H1 (cell line): ENCODE measurements at regions not wholly inside any gene's neighbourhood (a gene's known extent, or its start where the extent isn't known, plus 50 kb on each side); places are given as distances from the start of the nearest gene placed in this dataset.

ENCODE experiments used
- CTCF ChIA-PET: fragments of 300-600 bp; sonication (Branson Sonifier 250); formaldehyde crosslinking; loops from one replicate; lab custom pipeline; 2021; ENCODE audit not compliant: partially characterized antibody; lab: Charles Lee
- POLR2A ChIA-PET: fragments of 300-600 bp; sonication (Branson Sonifier 250); formaldehyde crosslinking; loops from one replicate; lab custom pipeline; 2021; ENCODE audit warnings: inconsistent platforms; ENCODE audit not compliant: partially characterized antibody; lab: Charles Lee
- DNase-seq, 2 experiments: peaks; one replicate each; pipeline versions ENCODE4 v3.0.0 to v3.0.0-alpha.2; 2010 to 2022; ENCODE audit warnings: low spot score in 2 of 2, low read depth in 1 of 2, mixed read lengths in 1 of 2
- FAIRE-seq: peaks from 2 replicates; lab custom pipeline; 2011; peaks lifted over from hg19 to GRCh38; lab: Jason Lieb, UNC
- H2AFZ ChIP-seq: 2 replicates; pipeline ENCODE4 v1.8.1; 2012; ENCODE audit warnings: low read length, inconsistent platforms
- H2AK5ac ChIP-seq: 2 replicates; pipeline ENCODE4 v1.6.1; 2013; ENCODE audit warnings: low read depth, low read length
- H2BK120ac ChIP-seq: replicated peaks from 2 replicates; pipeline ENCODE3; 2013; ENCODE audit warnings: low read depth, low read length, inconsistent platforms
- H2BK12ac ChIP-seq: 2 replicates; pipeline ENCODE4 v1.6.1; 2013; ENCODE audit warnings: low read depth, low read length
- H2BK15ac ChIP-seq: 2 replicates; pipeline ENCODE4 v1.6.1; 2013; ENCODE audit warnings: low read length
- H2BK20ac ChIP-seq: 2 replicates; pipeline ENCODE4 v1.6.1; 2013; ENCODE audit warnings: low read length
- H2BK5ac ChIP-seq: 2 replicates; pipeline ENCODE4 v1.6.1; 2013; ENCODE audit warnings: low read depth, low read length
- H3K14ac ChIP-seq: 2 replicates; pipeline ENCODE4 v1.6.1; 2013; ENCODE audit warnings: inconsistent platforms; ENCODE audit not compliant: insufficient read length
- H3K18ac ChIP-seq: 2 replicates; pipeline ENCODE4 v1.6.1; 2013; ENCODE audit warnings: low read length; ENCODE audit errors: extremely low read depth
- H3K23ac ChIP-seq: 2 replicates; pipeline ENCODE4 v1.6.1; 2013; ENCODE audit warnings: inconsistent platforms; ENCODE audit not compliant: insufficient read length
- H3K23me2 ChIP-seq: 2 replicates; pipeline ENCODE4 v1.6.1; 2013; ENCODE audit warnings: low read depth, low read length
- H3K27ac ChIP-seq: 2 replicates; pipeline ENCODE4 v1.6.1; 2011; ENCODE audit warnings: low read depth, low read length, inconsistent platforms
- H3K27me3 ChIP-seq, 4 experiments: replicated peaks in 1 of 4; 1 replicate in 1 of 4; 2 replicates in 3 of 4; pipeline versions ENCODE4 v1.6.1 to v1.8.1; 2011 to 2013; ENCODE audit warnings: low read length in 3 of 4, mild to moderate bottlenecking in 3 of 4, inconsistent platforms in 2 of 4, mixed read lengths in 2 of 4, moderate library complexity in 1 of 4; ENCODE audit not compliant: control insufficient read depth in 3 of 4, insufficient read depth in 3 of 4; ENCODE audit errors: extremely low read depth in 1 of 4
- H3K36me3 ChIP-seq, 4 experiments: 2 replicates each; pipeline versions ENCODE4 v1.6.1 to v1.8.1; 2011 to 2013; ENCODE audit warnings: mild to moderate bottlenecking in 4 of 4, low read length in 3 of 4, moderate library complexity in 2 of 4, control low read depth in 1 of 4, inconsistent platforms in 1 of 4; ENCODE audit not compliant: insufficient read depth in 4 of 4, control insufficient read depth in 2 of 4
- H3K4ac ChIP-seq: replicated peaks from 2 replicates; pipeline ENCODE3; 2013; ENCODE audit warnings: low read length, low read depth, mixed read lengths, inconsistent platforms; ENCODE audit not compliant: insufficient read length
- H3K4me1 ChIP-seq, 4 experiments: replicated peaks in 1 of 4; 1 replicate in 1 of 4; 2 replicates in 3 of 4; pipeline versions ENCODE4 v1.6.1 to v1.8.1; 2011 to 2013; ENCODE audit warnings: low read length in 3 of 4, inconsistent platforms in 2 of 4, mixed read lengths in 1 of 4; ENCODE audit not compliant: insufficient read depth in 4 of 4, control insufficient read depth in 3 of 4
- H3K4me2 ChIP-seq, 2 experiments: 2 replicates each; pipeline versions ENCODE4 v1.6.1 to v1.8.1; 2011 to 2013; ENCODE audit warnings: low read depth in 2 of 2, low read length in 2 of 2, control low read depth in 1 of 2, inconsistent platforms in 1 of 2, mild to moderate bottlenecking in 1 of 2; ENCODE audit not compliant: insufficient read depth in 1 of 2
- H3K4me3 ChIP-seq, 4 experiments: fragments of 200-600, 300-600 bp in 1 of 4; sonication (generic), shearing (Covaris generic), sonication (Bioruptor Twin) in 1 of 4; 2 replicates each; pipeline versions ENCODE4 v1.5.1 to v1.8.1; 2011 to 2016; ENCODE audit warnings: low read length in 4 of 4, low read depth in 3 of 4, control low read depth in 2 of 4, inconsistent platforms in 2 of 4, mild to moderate bottlenecking in 2 of 4, mixed read lengths in 1 of 4, moderate library complexity in 1 of 4; ENCODE audit not compliant: insufficient read depth in 2 of 4; ENCODE audit errors: extremely low read depth in 1 of 4
- H3K56ac ChIP-seq: replicated peaks from 2 replicates; pipeline ENCODE3; 2013; ENCODE audit warnings: low read depth, mild to moderate bottlenecking, mixed read lengths, low read length, inconsistent platforms; ENCODE audit not compliant: insufficient read length
- H3K79me1 ChIP-seq: 2 replicates; pipeline ENCODE4 v1.6.1; 2013; ENCODE audit warnings: low read depth, low read length, control low read depth
- H3K79me2 ChIP-seq, 2 experiments: 2 replicates each; pipeline versions ENCODE4 v1.6.1 to v1.8.1; 2012 to 2013; ENCODE audit warnings: low read length in 2 of 2, mild to moderate bottlenecking in 2 of 2, inconsistent platforms in 1 of 2; ENCODE audit not compliant: insufficient read depth in 2 of 2, control insufficient read depth in 1 of 2
- H3K9ac ChIP-seq, 4 experiments: replicated peaks in 1 of 4; 1 replicate in 1 of 4; 2 replicates in 3 of 4; pipeline versions ENCODE4 v1.6.1 to v1.8.1; 2011 to 2013; ENCODE audit warnings: low read depth in 3 of 4, low read length in 3 of 4, control low read depth in 2 of 4, mild to moderate bottlenecking in 2 of 4, moderate library complexity in 2 of 4, inconsistent platforms in 1 of 4; ENCODE audit errors: extremely low read depth in 1 of 4
- H3K9me3 ChIP-seq, 2 experiments: 2 replicates each; pipeline versions ENCODE4 v1.6.1 to v1.8.1; 2012 to 2013; ENCODE audit warnings: mild to moderate bottlenecking in 2 of 2, moderate library complexity in 2 of 2, control low read depth in 1 of 2, inconsistent platforms in 1 of 2, low read depth in 1 of 2, low read length in 1 of 2, mixed read lengths in 1 of 2; ENCODE audit not compliant: insufficient read depth in 2 of 2
- H4K20me1 ChIP-seq, 2 experiments: replicated peaks in 1 of 2; 2 replicates each; pipeline versions ENCODE3 to v1.8.1; 2011 to 2013; ENCODE audit warnings: inconsistent platforms in 2 of 2, low read length in 2 of 2, mild to moderate bottlenecking in 1 of 2; ENCODE audit not compliant: insufficient read depth in 2 of 2, control insufficient read depth in 1 of 2
- H4K5ac ChIP-seq: 2 replicates; pipeline ENCODE4 v1.6.1; 2013; ENCODE audit warnings: low read length, low read depth, mixed read lengths, inconsistent platforms; ENCODE audit not compliant: insufficient read length
- H4K8ac ChIP-seq: 2 replicates; pipeline ENCODE4 v1.8.0; 2013; ENCODE audit warnings: mild to moderate bottlenecking, moderate library complexity, low read length, inconsistent platforms; ENCODE audit not compliant: insufficient read depth; ENCODE audit errors: extremely low read depth
- H4K91ac ChIP-seq: replicated peaks from 2 replicates; pipeline ENCODE3; 2013; ENCODE audit warnings: low read length, mixed read lengths, inconsistent platforms; ENCODE audit not compliant: insufficient read length
- ASH2L ChIP-seq: fragments of 200-600, 300-600 bp; sonication (generic); IDR thresholded peaks from one replicate; pipeline ENCODE4 v1.7.1; 2017; ENCODE audit warnings: low read length
- BACH1 ChIP-seq: IDR thresholded peaks from 2 replicates; pipeline ENCODE4 v1.6.1; 2012; ENCODE audit warnings: low read length, improper control_type of control experiment
- CBX5 ChIP-seq: fragments of 300-800, 300-1000 bp; sonication (generic); IDR thresholded peaks from 2 replicates; pipeline ENCODE4 v1.7.1; 2016; ENCODE audit warnings: antibody characterized with exemption, low read length, low read depth
- CBX8 ChIP-seq: fragments of 300-800, 300-1000 bp; sonication (generic); IDR thresholded peaks from 2 replicates; pipeline ENCODE4 v1.7.1; 2016; ENCODE audit warnings: low read depth, low read length, borderline replicate concordance
- HDAC2 ChIP-seq, 2 experiments: fragments of 300-600 bp in 1 of 2; sonication (generic) in 1 of 2; IDR thresholded peaks; 2 replicates each; pipeline ENCODE4 v1.6.1; 2011 to 2012; ENCODE audit warnings: low read depth in 2 of 2, low read length in 2 of 2, mild to moderate bottlenecking in 2 of 2, moderate library complexity in 2 of 2, borderline replicate concordance in 1 of 2, inconsistent platforms in 1 of 2
- JUN ChIP-seq: IDR thresholded peaks from 2 replicates; pipeline ENCODE4 v1.6.1; 2011; ENCODE audit warnings: low read depth, mild to moderate bottlenecking, improper control_type of control experiment, low read length
- JUND ChIP-seq: IDR thresholded peaks from 2 replicates; pipeline ENCODE4 v1.6.1; 2011; ENCODE audit warnings: mild to moderate bottlenecking, improper control_type of control experiment, low read length
- NANOG ChIP-seq: IDR thresholded peaks from 2 replicates; pipeline ENCODE4 v1.6.1; 2011; ENCODE audit warnings: low read length, low read depth, mild to moderate bottlenecking, inconsistent platforms; ENCODE audit not compliant: insufficient read depth, poor library complexity, severe bottlenecking
- POLR2AphosphoS5 ChIP-seq: IDR thresholded peaks from 2 replicates; pipeline ENCODE4 v1.6.1; 2011; ENCODE audit warnings: low read depth, low read length
- SIX5 ChIP-seq: IDR thresholded peaks from 2 replicates; pipeline ENCODE4 v1.6.1; 2011; ENCODE audit warnings: mild to moderate bottlenecking, low read depth, low read length
- SP1 ChIP-seq: IDR thresholded peaks from 2 replicates; pipeline ENCODE4 v1.6.1; 2011; ENCODE audit warnings: low read depth, low read length
- SP2 ChIP-seq: IDR thresholded peaks from 2 replicates; pipeline ENCODE4 v1.6.1; 2012; ENCODE audit warnings: mild to moderate bottlenecking, low read length, inconsistent platforms
- TAF1 ChIP-seq: IDR thresholded peaks from 2 replicates; pipeline ENCODE4 v1.6.1; 2011; ENCODE audit warnings: mild to moderate bottlenecking, low read depth, low read length
- TEAD4 ChIP-seq: IDR thresholded peaks from 2 replicates; pipeline ENCODE4 v1.6.1; 2012; ENCODE audit warnings: low read depth, low read length, inconsistent platforms, mixed read lengths
- YY1 ChIP-seq: IDR thresholded peaks from 2 replicates; pipeline ENCODE4 v1.6.1; 2011; ENCODE audit warnings: low read depth, mild to moderate bottlenecking, low read length
- WGBS, 2 experiments: shearing (Covaris generic) in 1 of 2; methylation state at CpG; one replicate each; pipeline versions ENCODE4 v1.1.6 to v1.1.7; 2013 to 2015; ENCODE audit warnings: low lambda C conversion rate in 2 of 2, mixed read lengths in 2 of 2, inconsistent platforms in 1 of 2, low coverage in 1 of 2, missing lambda C conversion rate in 1 of 2; ENCODE audit not compliant: insufficient replicate concordance in 2 of 2, insufficient coverage in 1 of 2, insufficient read length in 1 of 2; ENCODE audit errors: extremely low coverage in 1 of 2, missing lambda C conversion rate in 1 of 2; 5-methylcytosine and 5-hydroxymethylcytosine counted together
- TF ChIP-seq, protein P1 (sequence below): IDR thresholded peaks from 2 replicates; pipeline ENCODE4 v1.6.1; 2011; ENCODE audit warnings: low read depth, mild to moderate bottlenecking, low read length; ENCODE audit not compliant: insufficient read depth

DNA sequence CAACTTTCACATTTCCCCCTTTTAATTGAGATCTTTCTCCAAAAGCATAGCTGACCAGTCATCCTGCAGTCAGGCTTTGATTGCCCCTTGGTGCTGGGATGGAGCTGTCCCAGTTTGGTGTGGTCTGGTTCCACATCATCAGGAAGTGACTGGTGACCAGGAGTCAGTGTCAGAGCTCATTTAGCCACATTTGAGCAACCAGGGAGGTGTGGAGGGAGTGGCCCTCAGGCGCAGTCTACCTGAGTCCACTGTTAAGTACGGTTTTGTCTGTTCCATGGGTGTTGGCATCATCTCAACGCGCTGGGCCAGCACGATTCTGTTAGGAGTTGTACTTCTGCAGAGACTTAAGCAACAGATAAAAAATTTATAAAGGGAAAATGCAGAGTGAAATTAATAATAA, 52.6 kb downstream of the RGS12 start:
- no peak overlapping the region for H3K4me2 ChIP-seq
- no peak for FAIRE-seq
- TF ChIP-seq YY1 (no peak), BACH1 (no peak), JUND (no peak), CBX8 (no peak), NANOG (no peak), TAF1 (no peak), CBX5 (no peak), SP2 (no peak), TEAD4 (no peak), SIX5 (no peak), POLR2AphosphoS5 (no peak), JUN (no peak), HDAC2 (IDR thresholded peaks at IDR 0.05; ENCODE audit: borderline replicate concordance in 1 of 2, low read depth in 2 of 2, low read length in 2 of 2) (no peak), ASH2L (no peak), SP1 (no peak)
- TF ChIP-seq, protein P1, sequence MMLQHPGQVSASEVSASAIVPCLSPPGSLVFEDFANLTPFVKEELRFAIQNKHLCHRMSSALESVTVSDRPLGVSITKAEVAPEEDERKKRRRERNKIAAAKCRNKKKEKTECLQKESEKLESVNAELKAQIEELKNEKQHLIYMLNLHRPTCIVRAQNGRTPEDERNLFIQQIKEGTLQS, result no peak

More for the DNA sequence above, 52.6 kb downstream of the RGS12 start:
- Histone ChIP-seq H3K56ac (no peak overlapping the region), H3K14ac (no peak overlapping the region), H2BK120ac (no peak overlapping the region), H3K4ac (no peak overlapping the region), H3K79me1 (no peaks in the 10 kb centered on the region), H3K23me2 (no peaks in the 10 kb centered on the region), H4K20me1 (peaks cover 0 to 10% of the 10 kb centered on the region in 2 experiments), H3K23ac (no peak overlapping the region), H3K36me3 (no peaks in the 10 kb centered on the region), H4K5ac (no peak overlapping the region), H2BK5ac (no peak overlapping the region), H3K27me3 (no peaks in the 10 kb centered on the region), H4K8ac (no peak overlapping the region), H3K9me3 (no peaks in the 10 kb centered on the region), H2AFZ (no peak overlapping the region), H2BK15ac (no peak overlapping the region), H3K18ac (no peak overlapping the region), H3K79me2 (no peaks in the 10 kb centered on the region), H3K4me1 (peaks cover 3 to 10% (median 5%) of the 10 kb centered on the region in 4 experiments; a peak in 6 of 7 replicates), H4K91ac (no peak overlapping the region), H3K27ac (no peak overlapping the region), H2BK20ac (no peak overlapping the region), H2BK12ac (no peak overlapping the region), H3K9ac (no peak overlapping the region), H2AK5ac (no peak overlapping the region), H3K4me3 (no peak overlapping the region)
- POLR2A ChIA-PET, result interaction anchor here (1.3 kb wide), 1 partner anchor 19 kb away, joined by 3 read pairs; no protein-coding TSS in a partner anchor
- CTCF ChIA-PET, result interaction anchor here (0.5 to 6.7 kb wide), 21 partner anchors 10 to 172 kb away, joined by 3 to 152 read pairs (median 9); partner anchors contain the start of gene HGFAC
- DNase-seq, result no peak
- 89% methylated on average over 5 of the region's 5 CpGs; no CpG with 5 or more reads in 1 of the 2 experiments for WGBS, 2 experiments
